Lower lobe of right lung (tissue), 2 donors: ENCODE measurements at regions not wholly inside any gene's neighbourhood (a gene's known extent, or its start where the extent isn't known, plus 50 kb on each side); places are given as distances from the start of the nearest gene placed in this dataset.

Experiments used
- ATAC-seq, 2 donors: fragments of 200-7000 bp; cut with Tn5 transposase; one replicate each; pipeline ENCODE4 v1.9.1; 2020 to 2022; ENCODE audit warnings: mild to moderate bottlenecking in 2 of 2, moderate library complexity in 2 of 2
- DNase-seq: peaks from one replicate; pipeline ENCODE4 v3.0.0-alpha.2; 2020
- H3K27ac ChIP-seq: fragments of 200-600 bp; one replicate; pipeline ENCODE4 v1.8.0; 2022
- H3K27me3 ChIP-seq: fragments of 200-600 bp; one replicate; pipeline ENCODE4 v1.8.0; 2022; ENCODE audit warnings: low read depth
- H3K36me3 ChIP-seq: fragments of 200-600 bp; one replicate; pipeline ENCODE4 v1.8.0; 2022; ENCODE audit warnings: mild to moderate bottlenecking
- H3K4me1 ChIP-seq: fragments of 200-600 bp; one replicate; pipeline ENCODE4 v1.8.0; 2022
- H3K4me3 ChIP-seq: fragments of 200-600 bp; one replicate; pipeline ENCODE4 v1.8.0; 2022; ENCODE audit warnings: mild to moderate bottlenecking
- H3K9me3 ChIP-seq: fragments of 200-600 bp; one replicate; pipeline ENCODE4 v1.8.0; 2022
- CTCF ChIP-seq: fragments of 200-600 bp; IDR thresholded peaks from one replicate; pipeline ENCODE4 v1.8.0; 2022; ENCODE audit warnings: antibody characterized with exemption, mild to moderate bottlenecking
- intact Hi-C: fragments of 100-400 bp; cut with DNase I; formaldehyde crosslinking; loops from one replicate; pipeline ENCODE4 v1.11.0; 2022
- donor health status: DM: no; HTN: yes; CAD: no; lungs with severe emphysema.

GRCh38 chr4:28760003-28760402, 1899.4 kb downstream of the STIM2 start:
- Histone ChIP-seq H3K4me3 (no peak overlapping the region), H3K4me1 (no peaks in the 10 kb centered on the region), H3K36me3 (no peaks in the 10 kb centered on the region), H3K27me3 (no peaks in the 10 kb centered on the region), H3K9me3 (no peaks in the 10 kb centered on the region), H3K27ac (no peak overlapping the region)
- intact Hi-C loops = no loop called here
- TF ChIP-seq CTCF = no peak
- no peak for DNase-seq
- ATAC-seq = no peak

- H3K27ac ChIP-seq = no peak overlapping the region
- H3K27me3 ChIP-seq = no peaks in the 10 kb centered on the region
- DNase-seq = no peak
- no peaks in the 10 kb centered on the region for H3K4me1 ChIP-seq
- no peaks in the 10 kb centered on the region for H3K36me3 ChIP-seq
- no peak overlapping the region for H3K4me3 ChIP-seq
- no peak for TF ChIP-seq CTCF
- no peaks in the 10 kb centered on the region for H3K9me3 ChIP-seq
- no peak for ATAC-seq
- intact Hi-C loops = no loop called here
Observed at GRCh38 chr4:28772066-28772465, 1911.4 kb downstream of the STIM2 start.

- DNase-seq = no peak
- H3K36me3 ChIP-seq = no peaks in the 10 kb centered on the region
- H3K4me1 ChIP-seq = no peaks in the 10 kb centered on the region
- H3K27me3 ChIP-seq = no peaks in the 10 kb centered on the region
- intact Hi-C loops = no loop called here
- no peak for ATAC-seq
- no peak for TF ChIP-seq CTCF
- no peaks in the 10 kb centered on the region for H3K9me3 ChIP-seq
- no peak overlapping the region for H3K4me3 ChIP-seq
- H3K27ac ChIP-seq = no peak overlapping the region
Observed at GRCh38 chr4:28772788-28773187, 1912.1 kb downstream of the STIM2 start.

- Histone ChIP-seq H3K4me3 (no peak overlapping the region), H3K9me3 (no peaks in the 10 kb centered on the region), H3K36me3 (no peaks in the 10 kb centered on the region), H3K4me1 (no peaks in the 10 kb centered on the region), H3K27ac (no peak overlapping the region), H3K27me3 (no peaks in the 10 kb centered on the region)
- intact Hi-C loops = no loop called here
- no peak for TF ChIP-seq CTCF
- ATAC-seq (no peak), DNase-seq (no peak)
Observed at GRCh38 chr4:28774344-28774743, 1913.7 kb downstream of the STIM2 start.

- DNase-seq (no peak), ATAC-seq (no peak)
- no peaks in the 10 kb centered on the region for H3K36me3 ChIP-seq
- no peaks in the 10 kb centered on the region for H3K27me3 ChIP-seq
- TF ChIP-seq CTCF = no peak
- no peaks in the 10 kb centered on the region for H3K4me1 ChIP-seq
- H3K9me3 ChIP-seq = no peaks in the 10 kb centered on the region
- intact Hi-C loops = no loop called here
- no peak overlapping the region for H3K27ac ChIP-seq
- H3K4me3 ChIP-seq = no peak overlapping the region
Observed at GRCh38 chr4:28776004-28776403, 1915.4 kb downstream of the STIM2 start.

- no peak overlapping the region for H3K4me3 ChIP-seq
- H3K27me3 ChIP-seq = no peaks in the 10 kb centered on the region
- ATAC-seq (no peak), DNase-seq (no peak)
- H3K4me1 ChIP-seq = no peaks in the 10 kb centered on the region
- no peaks in the 10 kb centered on the region for H3K36me3 ChIP-seq
- no peak for TF ChIP-seq CTCF
- H3K9me3 ChIP-seq = no peaks in the 10 kb centered on the region
- intact Hi-C loops = no loop called here
- H3K27ac ChIP-seq = no peak overlapping the region
Observed at GRCh38 chr4:28784188-28784587, 1923.5 kb downstream of the STIM2 start.
